LNCAP (cell line): ENCODE measurements at regions not wholly inside any gene's neighbourhood (a gene's known extent, or its start where the extent isn't known, plus 50 kb on each side); places are given as distances from the start of the nearest gene placed in this dataset.

Experiments
- TF ChIP-seq, protein P1 (sequence below): fragments of 450-650 bp; IDR thresholded peaks from 2 replicates; pipeline ENCODE4 v1.5.1; 2017; ENCODE audit warnings: mild to moderate bottlenecking

GRCh38 chr7:94323844-94324243 lies 70.9 kb upstream of the COL1A2 start:
- TF ChIP-seq, protein P1, sequence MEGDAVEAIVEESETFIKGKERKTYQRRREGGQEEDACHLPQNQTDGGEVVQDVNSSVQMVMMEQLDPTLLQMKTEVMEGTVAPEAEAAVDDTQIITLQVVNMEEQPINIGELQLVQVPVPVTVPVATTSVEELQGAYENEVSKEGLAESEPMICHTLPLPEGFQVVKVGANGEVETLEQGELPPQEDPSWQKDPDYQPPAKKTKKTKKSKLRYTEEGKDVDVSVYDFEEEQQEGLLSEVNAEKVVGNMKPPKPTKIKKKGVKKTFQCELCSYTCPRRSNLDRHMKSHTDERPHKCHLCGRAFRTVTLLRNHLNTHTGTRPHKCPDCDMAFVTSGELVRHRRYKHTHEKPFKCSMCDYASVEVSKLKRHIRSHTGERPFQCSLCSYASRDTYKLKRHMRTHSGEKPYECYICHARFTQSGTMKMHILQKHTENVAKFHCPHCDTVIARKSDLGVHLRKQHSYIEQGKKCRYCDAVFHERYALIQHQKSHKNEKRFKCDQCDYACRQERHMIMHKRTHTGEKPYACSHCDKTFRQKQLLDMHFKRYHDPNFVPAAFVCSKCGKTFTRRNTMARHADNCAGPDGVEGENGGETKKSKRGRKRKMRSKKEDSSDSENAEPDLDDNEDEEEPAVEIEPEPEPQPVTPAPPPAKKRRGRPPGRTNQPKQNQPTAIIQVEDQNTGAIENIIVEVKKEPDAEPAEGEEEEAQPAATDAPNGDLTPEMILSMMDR = no peak

DNA sequence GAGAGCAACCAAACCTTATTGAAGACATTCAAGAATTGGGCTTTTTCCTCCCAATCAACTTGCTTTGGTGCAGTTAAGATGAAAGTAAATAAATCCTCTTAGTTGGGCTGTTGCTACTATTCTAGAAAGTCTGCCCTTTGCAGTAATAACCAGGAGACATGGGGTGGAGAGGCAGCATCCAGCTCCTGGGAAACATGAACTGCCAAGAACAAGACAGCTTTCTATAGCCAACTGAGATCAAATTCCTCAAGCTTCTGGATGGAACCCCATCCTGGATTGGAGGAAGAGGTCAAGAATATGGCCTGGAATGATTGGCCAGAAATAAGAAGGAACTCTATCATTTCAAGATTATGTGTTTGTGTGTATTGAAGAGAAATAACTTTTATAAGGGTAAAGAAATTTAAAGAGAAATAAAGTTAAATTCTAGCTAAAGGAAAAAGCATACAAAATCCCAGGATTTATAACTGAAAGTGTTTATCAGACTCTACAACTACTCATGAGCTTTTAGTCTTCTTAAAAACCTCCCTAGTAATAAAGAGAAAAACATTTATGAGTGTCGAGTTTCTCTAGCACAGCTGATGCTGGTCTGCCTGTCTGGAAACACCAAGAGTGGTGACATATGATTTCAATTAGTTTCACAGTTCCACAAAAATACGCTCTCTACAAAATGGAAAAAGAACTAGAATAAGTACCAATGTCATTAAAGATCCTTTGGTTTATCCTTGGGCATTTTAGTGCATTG lies 70.1 kb upstream of the COL1A2 start:
- TF ChIP-seq, protein P1 = no peak

DNA sequence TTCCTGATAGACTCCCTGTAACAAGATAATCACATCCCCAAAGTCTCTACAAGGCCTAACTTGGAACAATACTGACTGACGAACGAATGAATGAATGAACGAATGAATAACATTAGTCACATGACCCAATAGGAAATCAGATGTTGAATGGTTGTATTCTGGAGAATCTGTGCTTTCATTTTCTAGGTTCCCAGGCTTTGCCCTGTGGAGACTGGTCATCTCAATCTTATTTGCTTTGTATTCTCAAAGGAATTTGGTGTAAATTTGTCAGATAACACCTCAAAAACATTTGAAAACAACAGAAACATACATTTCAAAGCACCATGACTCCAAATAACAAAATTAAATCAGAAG lies 69.6 kb upstream of the COL1A2 start:
- TF ChIP-seq, protein P1 = no peak

DNA sequence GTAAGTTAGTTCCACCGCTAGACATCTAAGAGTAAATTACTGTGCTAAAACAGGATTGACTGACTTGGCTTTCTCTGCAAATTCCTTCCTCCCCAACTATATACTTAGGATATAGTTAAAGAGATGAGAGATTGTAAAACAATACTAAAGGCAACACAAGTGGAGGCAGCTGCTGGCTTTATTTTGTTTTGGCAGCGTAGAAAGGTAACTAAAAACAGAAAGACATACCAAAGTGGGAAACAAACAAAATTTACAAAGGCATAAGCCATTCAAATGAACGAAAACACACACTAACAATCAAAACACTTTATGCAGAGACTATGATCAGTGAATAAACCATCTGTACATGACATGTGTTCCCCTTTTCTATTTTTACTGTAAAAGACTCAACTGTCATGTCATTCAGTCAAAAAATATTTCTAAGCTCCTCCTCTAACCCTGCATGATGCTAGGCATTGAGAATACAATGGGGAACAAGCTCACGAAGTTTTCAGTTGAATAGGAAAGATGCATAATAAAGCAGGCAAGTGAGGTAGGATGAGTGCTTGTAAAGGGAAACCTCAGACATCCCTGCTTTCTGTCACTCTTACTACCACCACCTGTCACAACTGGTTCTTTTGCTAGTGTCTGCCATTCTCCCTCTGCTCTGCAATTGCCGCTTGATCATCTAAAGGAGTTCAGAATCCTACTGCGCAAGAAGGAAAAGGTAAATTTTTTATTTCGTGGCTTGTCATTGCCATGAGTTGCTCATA lies 64.2 kb upstream of the COL1A2 start:
- TF ChIP-seq, protein P1 = no peak

DNA sequence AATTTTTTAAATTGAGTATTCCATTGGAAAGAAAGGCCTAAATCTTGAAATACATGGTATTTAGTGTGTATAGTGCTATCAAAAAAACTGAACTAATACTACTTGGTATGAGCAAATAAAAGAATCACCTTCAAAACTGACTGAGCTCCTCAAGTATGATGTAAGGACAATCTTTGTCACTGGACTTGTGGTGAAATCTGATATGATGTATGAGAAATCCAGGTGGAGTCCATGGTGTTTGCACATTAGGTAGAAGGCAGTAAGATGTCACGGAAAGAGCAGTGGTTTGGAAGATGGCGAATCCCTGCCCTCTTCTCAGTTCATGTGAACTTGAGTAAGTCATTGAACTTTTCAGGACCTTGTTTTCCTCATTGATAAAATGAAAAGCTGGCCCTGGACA lies 62.1 kb upstream of the COL1A2 start:
- TF ChIP-seq, protein P1 = no peak

DNA sequence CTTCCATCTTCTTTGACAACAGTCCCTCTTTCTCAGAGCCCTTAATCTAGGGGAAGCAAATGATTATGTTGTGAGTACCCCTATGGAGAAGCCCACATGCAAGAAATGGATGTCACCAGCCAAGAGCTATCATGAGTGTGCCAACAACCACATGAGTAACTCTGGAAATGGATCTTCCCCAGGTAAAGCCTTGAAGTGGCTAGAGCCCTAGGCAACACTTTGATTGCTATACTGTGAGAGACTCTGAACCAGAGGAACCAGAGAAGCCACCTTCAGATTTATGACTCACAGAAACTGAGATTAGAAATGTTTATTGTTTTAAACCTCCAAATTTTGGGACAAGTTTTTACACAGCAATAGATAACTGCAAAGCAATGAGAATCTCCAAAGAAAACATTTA lies 60.9 kb upstream of the COL1A2 start:
- TF ChIP-seq, protein P1 = no peak

GRCh38 chr7:94335586-94335985 lies 59.1 kb upstream of the COL1A2 start:
- TF ChIP-seq, protein P1 = no peak
